GM12878 (cell line): ENCODE measurements at regions not wholly inside any gene's neighbourhood (a gene's known extent, or its start where the extent isn't known, plus 50 kb on each side); places are given as distances from the start of the nearest gene placed in this dataset.

Experiments
- ATAC-seq: fragments of 200-7000 bp; cut with Tn5 transposase; 3 replicates; pipeline ENCODE4 v1.9.1; 2020; ENCODE audit warnings: mild to moderate bottlenecking, moderate library complexity
- BruUV-seq: library from RNA; stranded (reverse); fragments of 400-500 nt; replicated peaks from 2 replicates; lab custom pipeline; 2021; lab: Mats Ljungman, UMichigan
- CTCF ChIA-PET: fragments of 300-600 bp; sonication (Branson Sonifier 250); formaldehyde crosslinking; extraction: SDS; loops from one replicate; lab custom pipeline; 2021; ENCODE audit warnings: inconsistent platforms; lab: Yijun Ruan, JAX
- POLR2A ChIA-PET: fragments of 350-600 bp; formaldehyde crosslinking; extraction: SDS; loops from one replicate; lab custom pipeline; 2021; ENCODE audit warnings: inconsistent platforms; lab: Charles Lee
- RAD21 ChIA-PET: fragments of 300-600 bp; sonication (Branson Sonifier 250); formaldehyde crosslinking; loops from one replicate; lab custom pipeline; 2023; ENCODE audit warnings: antibody characterized with exemption; ENCODE audit not compliant: unreplicated experiment; lab: Charles Lee
- SMC1A ChIA-PET: fragments of 300-600 bp; sonication (Branson Sonifier 250); formaldehyde crosslinking; loops from one replicate; lab custom pipeline; 2023; ENCODE audit not compliant: unreplicated experiment, uncharacterized antibody; lab: Charles Lee
- DNase-seq: peaks from one replicate; pipeline ENCODE4 v3.0.0-alpha.2; 2011; ENCODE audit warnings: low read depth, low spot score
- FAIRE-seq: peaks from 3 replicates; lab custom pipeline; 2011; peaks lifted over from hg19 to GRCh38; lab: Jason Lieb, UNC
- H2AFZ ChIP-seq: 2 replicates; pipeline ENCODE4 v1.6.0; 2011; ENCODE audit warnings: low read depth, low read length, control low read depth; ENCODE audit not compliant: control insufficient read depth
- H3K27ac ChIP-seq: 2 replicates; pipeline ENCODE4 v1.5.1; 2011; ENCODE audit warnings: control low read depth; ENCODE audit not compliant: control insufficient read depth, insufficient read depth
- H3K27me3 ChIP-seq, 2 experiments: replicated peaks in 1 of 2; 2 replicates each; pipeline versions ENCODE4 v1.6.0 to v1.6.1; 2011; ENCODE audit warnings: low read length in 1 of 2; ENCODE audit not compliant: control insufficient read depth in 2 of 2, insufficient read depth in 2 of 2
- H3K36me3 ChIP-seq, 2 experiments: 2 replicates each; pipeline ENCODE4 v1.5.1; 2011; ENCODE audit warnings: low read length in 1 of 2; ENCODE audit not compliant: control insufficient read depth in 2 of 2, insufficient read depth in 2 of 2
- H3K4me1 ChIP-seq: 2 replicates; pipeline ENCODE4 v1.6.1; 2011; ENCODE audit warnings: mild to moderate bottlenecking, low read length, moderate library complexity, mixed read lengths; ENCODE audit not compliant: control insufficient read depth, insufficient read depth
- H3K4me2 ChIP-seq: 2 replicates; pipeline ENCODE4 v1.6.0; 2011; ENCODE audit warnings: control low read depth; ENCODE audit not compliant: control insufficient read depth, insufficient read depth
- H3K4me3 ChIP-seq: fragments of 200-600 bp; sonication (generic); 2 replicates; pipeline ENCODE4 v1.5.1; 2016
- H3K79me2 ChIP-seq: 2 replicates; pipeline ENCODE4 v1.6.0; 2011; ENCODE audit warnings: low read length; ENCODE audit not compliant: control insufficient read depth, insufficient read depth
- H3K9ac ChIP-seq: 2 replicates; pipeline ENCODE4 v1.8.0; 2011; ENCODE audit warnings: low read length, control low read depth, mixed read lengths; ENCODE audit not compliant: control insufficient read depth, insufficient read depth
- H3K9me3 ChIP-seq: replicated peaks from 3 replicates; pipeline ENCODE4 v1.5.1; 2011; ENCODE audit warnings: mild to moderate bottlenecking, low read length; ENCODE audit not compliant: control insufficient read depth, insufficient read depth
- H4K20me1 ChIP-seq: 2 replicates; pipeline ENCODE4 v1.6.0; 2011; ENCODE audit not compliant: control insufficient read depth, insufficient read depth
- HDGF ChIP-seq: fragments of 450-650 bp; IDR thresholded peaks from 2 replicates; pipeline ENCODE4 v1.6.1; 2016; ENCODE audit warnings: antibody characterized with exemption
- PRDM15 ChIP-seq: fragments of 450-650 bp; formaldehyde crosslinking; IDR thresholded peaks from 2 replicates; pipeline ENCODE4 v1.4.0; 2020; ENCODE audit warnings: mild to moderate bottlenecking, moderate library complexity
- SPI1 ChIP-seq: IDR thresholded peaks from 2 replicates; pipeline ENCODE4 v1.6.1; 2011; ENCODE audit warnings: low read depth, mild to moderate bottlenecking, low read length, moderate library complexity, borderline replicate concordance; ENCODE audit not compliant: insufficient read depth
- USF2 ChIP-seq: IDR thresholded peaks from 2 replicates; pipeline ENCODE4 v1.6.1; 2011; ENCODE audit warnings: low read depth, low read length, improper control_type of control experiment, borderline replicate concordance
- ZBTB11 ChIP-seq: fragments of 450-650 bp; formaldehyde crosslinking; IDR thresholded peaks from 2 replicates; pipeline ENCODE4 v1.5.0; 2022; ENCODE audit warnings: mild to moderate bottlenecking, missing genetic modification characterization
- ZNF622 ChIP-seq: fragments of 450-650 bp; IDR thresholded peaks from 2 replicates; pipeline ENCODE4 v1.6.1; 2017; ENCODE audit warnings: mild to moderate bottlenecking, inconsistent platforms
- WGBS: methylation state at CpG from one replicate; pipeline ENCODE4 v1.1.6; 2016; ENCODE audit warnings: low lambda C conversion rate; ENCODE audit not compliant: insufficient replicate concordance, insufficient coverage; ENCODE audit errors: missing lambda C conversion rate; 5-methylcytosine and 5-hydroxymethylcytosine counted together
- in situ Hi-C: fragments of 300-500 bp; cut with MboI; formaldehyde crosslinking; loops from 9 replicates; pipeline ENCODE4 v1.14.3; 2018; ENCODE audit warnings: mixed read lengths
- intact Hi-C: fragments of 100-400 bp; cut with micrococcal nuclease; formaldehyde crosslinking; loops from one replicate; pipeline ENCODE4 v1.14.2; 2022; ENCODE audit not compliant: unreplicated experiment
- TF ChIP-seq, protein P1 (sequence below): fragments of 450-650 bp; conservative IDR thresholded peaks from 2 replicates; pipeline ENCODE4 v1.6.1; 2017; ENCODE audit warnings: mild to moderate bottlenecking, moderate library complexity

DNA sequence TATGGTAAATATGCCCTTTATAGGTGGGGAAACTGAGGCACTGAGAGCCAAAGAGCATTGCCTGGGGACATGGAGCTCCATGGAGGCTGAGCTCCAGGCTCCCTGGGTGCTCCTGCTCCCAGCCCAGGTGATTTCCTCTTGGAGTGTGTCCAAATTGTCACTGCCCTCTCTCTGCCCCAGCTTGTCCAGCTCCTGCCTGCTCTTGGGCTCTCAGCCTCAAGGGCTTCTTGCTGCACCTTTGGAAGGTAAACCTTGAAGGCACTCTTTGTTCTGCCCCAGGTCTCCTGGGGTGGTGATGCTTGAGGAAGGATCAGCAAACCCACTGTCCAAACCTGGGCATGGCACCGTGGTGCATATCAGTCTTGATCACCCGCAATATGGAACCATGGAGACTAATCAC is 166.1 kb downstream of the RPS24 start:
- H3K27ac ChIP-seq = no peak overlapping the region
- in situ Hi-C loops = no loop called here
- intact Hi-C loops = no loop called here
- no peaks in the 10 kb centered on the region; the same call in 1 of the 2 replicates for H3K4me1 ChIP-seq
- CTCF ChIA-PET = interaction anchor here (0.6 kb wide), 1 partner anchor 995 kb away, joined by 3 read pairs; no protein-coding TSS in a partner anchor
- ATAC-seq = no peak
- H3K27me3 ChIP-seq = no peaks in the 10 kb centered on the region
- H3K4me3 ChIP-seq = no peak overlapping the region
- no peak overlapping the region for H2AFZ ChIP-seq
- SMC1A ChIA-PET = no interaction called here
- H3K9ac ChIP-seq = no peak overlapping the region
- 21% methylated on average over 2 of the region's 2 CpGs for WGBS
- no peaks in the 10 kb centered on the region for H3K79me2 ChIP-seq
- FAIRE-seq = no peak
- no TSS peak for BruUV-seq
- no peak for TF ChIP-seq HDGF
- TF ChIP-seq ZNF622 = no peak
- POLR2A ChIA-PET = no interaction called here
- RAD21 ChIA-PET = no interaction called here
- no peak for DNase-seq
- no peaks in the 10 kb centered on the region for H3K36me3 ChIP-seq
- H3K4me2 ChIP-seq = no peak overlapping the region
- no peaks in the 10 kb centered on the region for H3K9me3 ChIP-seq
- H4K20me1 ChIP-seq = no peaks in the 10 kb centered on the region

DNA sequence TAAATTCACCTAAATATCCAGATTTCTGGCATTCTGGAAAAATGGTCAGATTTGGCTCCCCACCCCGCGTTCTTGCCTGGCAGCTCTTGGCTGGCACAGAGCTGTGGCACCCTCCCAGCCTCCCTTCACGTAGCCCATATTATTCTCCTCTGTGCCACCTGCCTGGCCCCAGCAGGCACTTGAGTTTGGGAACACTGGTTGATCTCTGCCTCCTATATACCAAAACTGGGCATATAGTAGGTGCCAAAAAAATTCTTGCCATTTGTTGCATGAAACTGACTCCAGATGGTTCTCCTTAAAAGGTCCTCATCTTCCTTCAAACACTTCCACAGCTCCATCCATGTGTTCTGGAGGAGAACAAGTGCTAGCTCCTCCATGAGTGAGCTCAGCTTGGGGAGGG is 167.0 kb downstream of the RPS24 start:
- intact Hi-C loops (no loop called here), in situ Hi-C loops (no loop called here)
- DNase-seq (no peak), FAIRE-seq (no peak), ATAC-seq (no peak)
- SMC1A ChIA-PET = no interaction called here
- peaks cover 8% of the 10 kb centered on the region for H3K4me1 ChIP-seq
- H4K20me1 ChIP-seq = no peaks in the 10 kb centered on the region
- no peaks in the 10 kb centered on the region for H3K36me3 ChIP-seq
- RAD21 ChIA-PET = no interaction called here
- 67% methylated on average over 3 of the region's 3 CpGs for WGBS
- H3K27me3 ChIP-seq = no peaks in the 10 kb centered on the region
- BruUV-seq = no TSS peak
- H3K4me3 ChIP-seq = no peak overlapping the region
- no peaks in the 10 kb centered on the region for H3K9me3 ChIP-seq
- no peak overlapping the region for H3K4me2 ChIP-seq
- no peaks in the 10 kb centered on the region for H3K79me2 ChIP-seq
- H3K9ac ChIP-seq = no peak overlapping the region
- no peak overlapping the region for H2AFZ ChIP-seq
- POLR2A ChIA-PET = no interaction called here
- H3K27ac ChIP-seq = no peak overlapping the region
- CTCF ChIA-PET = no interaction called here
- TF ChIP-seq USF2 (no peak), ZBTB11 (no peak), SPI1 (no peak), PRDM15 (CRISPR knock-in tag) (no peak)
- TF ChIP-seq, protein P1, sequence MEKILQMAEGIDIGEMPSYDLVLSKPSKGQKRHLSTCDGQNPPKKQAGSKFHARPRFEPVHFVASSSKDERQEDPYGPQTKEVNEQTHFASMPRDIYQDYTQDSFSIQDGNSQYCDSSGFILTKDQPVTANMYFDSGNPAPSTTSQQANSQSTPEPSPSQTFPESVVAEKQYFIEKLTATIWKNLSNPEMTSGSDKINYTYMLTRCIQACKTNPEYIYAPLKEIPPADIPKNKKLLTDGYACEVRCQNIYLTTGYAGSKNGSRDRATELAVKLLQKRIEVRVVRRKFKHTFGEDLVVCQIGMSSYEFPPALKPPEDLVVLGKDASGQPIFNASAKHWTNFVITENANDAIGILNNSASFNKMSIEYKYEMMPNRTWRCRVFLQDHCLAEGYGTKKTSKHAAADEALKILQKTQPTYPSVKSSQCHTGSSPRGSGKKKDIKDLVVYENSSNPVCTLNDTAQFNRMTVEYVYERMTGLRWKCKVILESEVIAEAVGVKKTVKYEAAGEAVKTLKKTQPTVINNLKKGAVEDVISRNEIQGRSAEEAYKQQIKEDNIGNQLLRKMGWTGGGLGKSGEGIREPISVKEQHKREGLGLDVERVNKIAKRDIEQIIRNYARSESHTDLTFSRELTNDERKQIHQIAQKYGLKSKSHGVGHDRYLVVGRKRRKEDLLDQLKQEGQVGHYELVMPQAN = no peak
